LNCAP (cell line): ENCODE measurements at regions not wholly inside any gene's neighbourhood (a gene's known extent, or its start where the extent isn't known, plus 50 kb on each side); places are given as distances from the start of the nearest gene placed in this dataset.

Source experiments
- TF ChIP-seq, protein P1 (sequence below): fragments of 450-650 bp; IDR thresholded peaks from 2 replicates; pipeline ENCODE4 v1.5.1; 2017; ENCODE audit warnings: mild to moderate bottlenecking

DNA sequence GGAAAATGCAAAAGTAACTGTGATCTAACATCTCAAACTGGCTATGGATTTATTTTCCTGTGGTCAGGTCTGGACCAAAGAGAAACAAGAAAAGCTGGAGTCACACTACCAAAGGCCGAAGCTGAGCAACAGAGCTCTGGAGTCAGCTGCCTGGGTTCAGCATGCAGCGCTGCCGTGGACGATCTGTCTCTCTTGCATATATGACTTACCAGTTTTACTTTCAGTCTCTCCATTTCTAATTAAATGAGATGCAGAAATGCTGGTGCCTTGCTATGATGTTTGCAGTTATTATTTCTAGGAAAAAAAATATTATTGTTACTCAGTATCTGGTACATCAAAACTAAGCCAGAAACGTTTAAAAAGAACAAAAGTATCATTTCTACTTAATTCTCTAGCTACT is 813.2 kb downstream of the RNF144A start:
- TF ChIP-seq, protein P1, sequence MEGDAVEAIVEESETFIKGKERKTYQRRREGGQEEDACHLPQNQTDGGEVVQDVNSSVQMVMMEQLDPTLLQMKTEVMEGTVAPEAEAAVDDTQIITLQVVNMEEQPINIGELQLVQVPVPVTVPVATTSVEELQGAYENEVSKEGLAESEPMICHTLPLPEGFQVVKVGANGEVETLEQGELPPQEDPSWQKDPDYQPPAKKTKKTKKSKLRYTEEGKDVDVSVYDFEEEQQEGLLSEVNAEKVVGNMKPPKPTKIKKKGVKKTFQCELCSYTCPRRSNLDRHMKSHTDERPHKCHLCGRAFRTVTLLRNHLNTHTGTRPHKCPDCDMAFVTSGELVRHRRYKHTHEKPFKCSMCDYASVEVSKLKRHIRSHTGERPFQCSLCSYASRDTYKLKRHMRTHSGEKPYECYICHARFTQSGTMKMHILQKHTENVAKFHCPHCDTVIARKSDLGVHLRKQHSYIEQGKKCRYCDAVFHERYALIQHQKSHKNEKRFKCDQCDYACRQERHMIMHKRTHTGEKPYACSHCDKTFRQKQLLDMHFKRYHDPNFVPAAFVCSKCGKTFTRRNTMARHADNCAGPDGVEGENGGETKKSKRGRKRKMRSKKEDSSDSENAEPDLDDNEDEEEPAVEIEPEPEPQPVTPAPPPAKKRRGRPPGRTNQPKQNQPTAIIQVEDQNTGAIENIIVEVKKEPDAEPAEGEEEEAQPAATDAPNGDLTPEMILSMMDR, result no peak

DNA sequence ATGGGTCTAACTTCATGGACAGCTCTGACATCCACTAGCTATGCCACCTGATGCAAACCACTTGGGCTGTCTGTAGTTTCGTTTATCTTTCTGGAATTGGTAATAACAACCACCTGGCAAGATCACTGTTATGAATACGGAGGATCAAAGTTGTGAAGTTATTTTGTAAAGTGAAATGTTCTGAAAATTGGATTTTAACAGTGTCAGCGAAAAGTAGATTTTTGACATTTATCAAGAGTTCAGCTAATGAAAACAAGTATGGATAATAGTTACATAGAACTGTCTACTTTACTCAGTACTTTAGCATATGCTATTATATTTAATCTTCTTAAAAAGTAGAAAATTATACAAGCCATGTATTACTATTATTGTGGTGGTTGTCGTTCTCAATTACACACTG is 813.8 kb downstream of the RNF144A start:
- TF ChIP-seq, protein P1, result no peak

DNA sequence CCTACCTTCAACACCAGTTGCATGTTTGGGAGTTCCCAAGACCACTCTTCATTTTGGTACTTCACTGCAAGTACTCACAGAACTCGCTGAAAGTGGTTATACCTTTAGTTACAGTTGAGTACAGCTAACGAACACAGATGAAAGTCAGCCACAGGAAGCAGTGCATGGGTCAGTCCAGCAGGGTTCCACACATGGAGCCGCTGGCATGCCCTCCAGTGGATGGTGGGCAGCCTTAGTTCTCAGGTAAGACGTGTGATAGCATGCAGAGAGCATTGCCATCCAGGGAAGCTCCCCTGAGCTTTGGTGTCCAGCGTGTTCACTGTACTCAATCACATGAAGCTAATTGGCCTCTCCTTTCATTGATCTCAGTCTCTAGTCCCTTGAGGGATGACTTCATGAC is 815.3 kb downstream of the RNF144A start:
- TF ChIP-seq, protein P1, result no peak

DNA sequence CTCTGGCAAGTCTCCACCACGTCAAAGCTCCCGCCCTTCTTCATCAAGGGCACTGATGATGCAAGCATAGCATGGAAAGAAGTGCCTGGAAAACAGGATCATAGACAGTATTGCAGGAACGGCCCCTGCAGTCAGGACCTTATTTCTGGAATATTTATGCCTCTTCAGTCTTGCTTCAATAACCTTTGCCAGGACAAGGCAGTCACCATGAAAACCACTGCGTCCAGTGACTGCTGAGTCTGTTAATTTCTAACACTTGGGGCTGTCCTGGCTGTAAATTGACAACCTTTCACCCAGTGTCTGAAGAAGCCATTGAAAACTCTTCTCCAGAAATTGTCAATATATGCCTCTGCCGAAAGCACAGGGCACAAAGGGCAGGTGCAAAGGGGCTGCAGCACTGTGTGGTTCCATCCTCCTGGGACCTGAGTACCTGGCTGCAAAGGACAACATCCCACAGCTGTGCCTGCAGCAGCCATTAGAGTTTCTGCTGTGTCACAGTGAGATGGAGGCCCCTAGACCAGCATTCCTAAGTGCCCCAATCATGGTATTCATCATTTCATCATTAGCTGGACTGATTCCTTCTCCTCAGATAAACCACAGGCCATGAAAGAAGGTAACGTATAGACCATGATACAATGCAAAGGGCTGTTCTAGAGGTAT is 819.6 kb downstream of the RNF144A start:
- TF ChIP-seq, protein P1, result no peak

DNA sequence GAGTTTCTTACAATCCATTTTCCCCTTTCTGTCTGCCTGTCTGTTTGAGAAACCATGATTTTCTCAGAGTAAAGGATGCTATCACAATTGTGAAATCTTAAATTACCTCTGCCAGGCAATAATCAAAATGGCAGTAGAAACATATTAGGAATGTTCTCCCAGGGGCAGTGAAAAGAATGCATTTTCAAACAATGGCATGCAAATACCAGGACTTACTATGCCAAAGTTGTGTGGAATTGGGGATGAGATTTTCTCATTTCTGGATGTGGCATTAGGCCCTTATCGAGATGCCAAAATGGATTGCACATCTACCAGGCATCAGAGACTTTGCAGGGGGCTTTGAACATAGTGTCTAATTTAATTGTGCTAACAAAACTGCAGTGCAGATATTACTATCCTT is 821.4 kb downstream of the RNF144A start:
- TF ChIP-seq, protein P1, result no peak

DNA sequence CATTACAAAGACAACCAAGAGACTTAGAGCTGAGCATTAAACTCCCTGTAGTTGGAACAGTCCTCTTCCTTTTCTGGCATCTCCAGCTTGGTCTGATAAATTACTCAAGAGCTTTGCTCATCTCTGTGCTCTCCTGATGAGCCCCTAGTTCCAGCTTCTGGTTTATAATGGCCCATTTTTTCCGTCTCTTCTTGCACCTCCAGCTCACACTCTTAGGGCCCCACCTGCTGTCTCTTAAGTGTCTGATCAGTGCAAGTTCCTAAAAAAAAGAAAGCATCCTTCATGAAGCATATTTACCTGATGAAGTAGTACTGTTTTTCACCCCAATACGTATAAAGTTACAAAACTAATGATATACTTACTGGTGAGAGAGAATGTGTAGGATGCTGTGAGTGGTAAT is 822.9 kb downstream of the RNF144A start:
- TF ChIP-seq, protein P1, result no peak

DNA sequence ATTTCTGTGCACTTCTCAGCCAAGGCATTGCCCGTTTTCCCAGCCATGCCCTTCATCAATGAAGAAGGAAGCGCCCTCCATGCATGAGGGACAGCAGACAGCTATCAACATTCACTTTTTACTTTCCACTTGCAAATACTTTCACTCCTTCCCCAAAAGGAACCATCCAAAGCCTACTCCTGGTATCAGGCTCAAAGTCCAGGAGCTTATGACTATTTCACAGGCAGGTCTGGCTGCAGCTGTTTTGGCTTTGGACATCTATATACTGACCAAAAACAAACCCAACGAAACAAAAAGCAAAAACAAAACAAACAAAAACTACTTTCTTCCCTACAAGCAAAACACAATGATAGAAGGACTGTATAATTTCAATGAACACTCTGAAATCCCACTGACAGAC is 825.1 kb downstream of the RNF144A start:
- TF ChIP-seq, protein P1, result no peak

DNA sequence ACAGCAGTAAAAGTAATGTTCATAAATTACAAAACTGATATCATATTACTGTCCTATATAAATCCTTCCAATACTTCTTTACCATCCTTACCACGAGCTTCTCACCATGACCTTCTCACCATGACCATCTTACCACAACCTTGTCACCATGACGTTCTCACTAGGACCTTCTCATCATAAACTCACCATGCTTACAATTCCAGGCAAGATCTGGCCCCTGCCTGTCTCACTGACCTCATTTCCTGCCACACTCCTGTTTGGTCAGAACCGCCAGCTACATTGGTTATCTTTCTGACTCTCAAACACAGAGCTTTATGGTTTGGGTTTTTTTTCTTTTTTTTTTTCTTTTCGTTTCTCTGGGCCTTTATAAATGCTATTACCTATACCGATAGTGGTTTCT is 827.6 kb downstream of the RNF144A start:
- TF ChIP-seq, protein P1, result no peak
